Brain microvascular endothelial cell (primary cell): ENCODE measurements at regions not wholly inside any gene's neighbourhood (a gene's known extent, or its start where the extent isn't known, plus 50 kb on each side); places are given as distances from the start of the nearest gene placed in this dataset.

Experiments
- DNase-seq: peaks from one replicate; pipeline ENCODE4 v3.0.0-alpha.2; 2020
- H3K27ac ChIP-seq: fragments of 250-450 bp; sonication (Bioruptor Pico); 2 replicates; pipeline ENCODE4 v1.5.1; 2020; ENCODE audit warnings: mild to moderate bottlenecking, moderate library complexity
- H3K27me3 ChIP-seq: fragments of 250-450 bp; sonication (Bioruptor Pico); replicated peaks from 2 replicates; pipeline ENCODE4 v1.5.1; 2020; ENCODE audit warnings: mild to moderate bottlenecking
- H3K36me3 ChIP-seq: fragments of 250-450 bp; sonication (Bioruptor Pico); replicated peaks from 2 replicates; pipeline ENCODE4 v1.5.1; 2020; ENCODE audit warnings: mild to moderate bottlenecking
- H3K4me3 ChIP-seq: 2 replicates; pipeline ENCODE4 v1.5.1; 2011; ENCODE audit warnings: low read depth, mild to moderate bottlenecking, control low read depth, low read length, moderate library complexity
- CTCF ChIP-seq: IDR thresholded peaks from 2 replicates; pipeline ENCODE4 v1.5.1; 2011; ENCODE audit warnings: low read depth, mild to moderate bottlenecking, moderate library complexity, low read length, control low read depth, inconsistent platforms; ENCODE audit errors: missing control alignments
- in situ Hi-C: cut with HindIII; loops from 2 replicates; pipeline ENCODE4 v1.10.0; 2017; ENCODE audit warnings: low sequenced_read_pairs, low pct_ligation_motif_present

GRCh38 chr2:40625849-40626248 lies 174.0 kb upstream of the SLC8A1 start:
- no peak for TF ChIP-seq CTCF
- Histone ChIP-seq H3K27me3 (no peaks in the 10 kb centered on the region), H3K27ac (peak overlapping the region; percentile 35), H3K36me3 (no peaks in the 10 kb centered on the region), H3K4me3 (no peak overlapping the region)
- DNase-seq = peak; percentile 52
- in situ Hi-C loops = no loop called here

DNA sequence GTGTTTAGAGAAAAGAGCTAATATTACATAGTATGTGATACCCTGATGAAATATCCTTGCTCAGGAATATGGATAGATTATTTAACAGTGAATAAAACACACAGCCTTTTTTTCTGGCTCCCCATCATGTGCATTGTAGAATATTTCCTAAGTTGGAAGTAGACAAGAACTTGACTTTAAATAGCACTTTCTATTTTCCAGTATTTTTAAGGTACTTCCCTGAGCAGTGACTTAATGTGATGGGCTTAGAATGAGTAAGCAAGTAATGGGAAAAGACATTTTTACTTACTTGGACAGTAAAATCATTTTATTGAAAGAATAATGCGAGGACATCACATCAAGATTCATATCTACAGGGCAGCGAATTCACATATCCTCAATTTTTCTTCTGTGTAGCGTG lies 176.7 kb upstream of the SLC8A1 start:
- H3K27ac ChIP-seq = no peak overlapping the region
- no peak for DNase-seq

DNA sequence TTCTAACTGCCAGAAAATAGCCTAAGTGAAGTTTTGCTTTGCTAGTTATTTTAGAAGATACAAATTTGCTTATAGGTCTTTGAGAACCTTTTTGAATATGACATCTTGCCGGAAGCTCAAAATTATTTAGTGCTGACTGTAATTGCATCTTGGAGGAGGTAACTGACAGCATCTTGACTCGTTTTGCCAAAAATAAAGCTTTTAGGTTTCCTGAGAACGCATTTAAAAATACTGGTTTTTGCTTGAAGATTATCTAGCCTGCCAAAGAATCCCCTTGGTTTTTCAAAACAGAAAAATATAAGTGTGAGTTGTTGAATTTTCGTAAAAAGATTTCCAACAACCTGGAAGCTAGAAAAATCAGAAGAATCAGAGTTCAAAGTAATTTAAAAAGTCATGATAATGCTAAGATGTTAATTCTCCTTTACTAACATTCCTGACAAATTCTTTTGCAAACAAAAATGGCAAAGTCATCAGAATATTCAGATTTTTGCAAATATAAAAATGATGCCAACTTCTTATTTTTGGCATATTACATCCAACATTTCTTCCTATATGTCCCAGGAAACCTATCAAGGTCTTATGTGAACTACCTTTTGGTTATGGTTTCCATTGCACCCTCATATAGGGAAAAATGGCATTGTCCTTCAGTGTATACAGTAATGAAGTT lies 178.0 kb upstream of the SLC8A1 start:
- no peak for DNase-seq
- in situ Hi-C loops = no loop called here
- TF ChIP-seq CTCF = no peak
- Histone ChIP-seq H3K27ac (no peak overlapping the region), H3K27me3 (no peaks in the 10 kb centered on the region), H3K36me3 (no peaks in the 10 kb centered on the region), H3K4me3 (no peak overlapping the region)

More for the DNA sequence above, 176.7 kb upstream of the SLC8A1 start:
- no peaks in the 10 kb centered on the region for H3K36me3 ChIP-seq
- no peak for TF ChIP-seq CTCF
- H3K27me3 ChIP-seq = no peaks in the 10 kb centered on the region
- in situ Hi-C loops = no loop called here
- H3K4me3 ChIP-seq = no peak overlapping the region

DNA sequence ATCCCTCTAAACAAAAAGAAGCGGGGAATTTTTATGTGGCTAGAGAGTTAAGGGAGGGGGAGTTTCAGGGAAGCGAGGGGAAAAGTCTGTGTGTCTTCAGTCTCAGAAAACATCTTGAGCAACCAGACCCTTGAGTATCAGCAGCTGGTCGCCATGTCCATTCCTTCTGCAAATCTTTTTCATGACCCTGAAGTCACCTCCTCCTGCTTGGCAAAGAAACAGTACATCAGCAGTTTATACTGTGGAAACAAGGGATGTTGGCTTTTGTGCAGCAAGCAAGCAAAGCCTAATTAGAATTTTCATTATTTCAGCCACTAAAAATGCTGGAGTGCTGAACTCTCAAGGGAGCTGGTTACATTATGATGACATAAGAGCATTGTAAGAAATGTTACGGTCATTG lies 187.4 kb upstream of the SLC8A1 start:
- no peak overlapping the region for H3K27ac ChIP-seq
- H3K27me3 ChIP-seq = no peaks in the 10 kb centered on the region
- no peak for TF ChIP-seq CTCF
- H3K36me3 ChIP-seq = no peaks in the 10 kb centered on the region
- DNase-seq = no peak
- H3K4me3 ChIP-seq = no peak overlapping the region
- in situ Hi-C loops = no loop called here

GRCh38 chr2:40642237-40642636 lies 190.3 kb upstream of the SLC8A1 start:
- in situ Hi-C loops = no loop called here
- H3K4me3 ChIP-seq = no peak overlapping the region
- no peak overlapping the region for H3K27ac ChIP-seq
- DNase-seq = no peak
- no peaks in the 10 kb centered on the region for H3K27me3 ChIP-seq
- TF ChIP-seq CTCF = no peak
- H3K36me3 ChIP-seq = no peaks in the 10 kb centered on the region

- DNase-seq = no peak
- Histone ChIP-seq H3K27ac (no peak overlapping the region), H3K27me3 (no peaks in the 10 kb centered on the region), H3K36me3 (no peaks in the 10 kb centered on the region), H3K4me3 (no peak overlapping the region)
- no peak for TF ChIP-seq CTCF
- in situ Hi-C loops = no loop called here
Measured at GRCh38 chr2:40642726-40643125, 190.8 kb upstream of the SLC8A1 start.
